PC-9 (cell line): ENCODE measurements at regions not wholly inside any gene's neighbourhood (a gene's known extent, or its start where the extent isn't known, plus 50 kb on each side); places are given as distances from the start of the nearest gene placed in this dataset.

Experiments used
- BruUV-seq: library from RNA; stranded (reverse); fragments of 400-500 nt; replicated peaks from 2 replicates; lab custom pipeline; 2021; lab: Mats Ljungman, UMichigan
- CTCF ChIA-PET: fragments of 300-600 bp; sonication (Branson Sonifier 250); formaldehyde crosslinking; loops from one replicate; lab custom pipeline; 2022; ENCODE audit warnings: antibody characterized with exemption; lab: Charles Lee
- POLR2A ChIA-PET: fragments of 300-600 bp; sonication (Branson Sonifier 250); formaldehyde crosslinking; loops from one replicate; lab custom pipeline; 2022; ENCODE audit warnings: antibody characterized with exemption; ENCODE audit not compliant: unreplicated experiment; lab: Charles Lee
- DNase-seq, 2 experiments: peaks; one replicate each; pipeline versions ENCODE4 v3.0.0 to v3.0.0-alpha.2; 2015 to 2022; ENCODE audit warnings: mixed read lengths in 1 of 2
- H2AFZ ChIP-seq: fragments of 200-600 bp; sonication (generic); 2 replicates; pipeline ENCODE4 v1.8.1; 2017; ENCODE audit warnings: antibody characterized with exemption
- H3F3A ChIP-seq: fragments of 200-600 bp; sonication (generic); 2 replicates; pipeline ENCODE4 v1.8.1; 2017; ENCODE audit warnings: antibody characterized with exemption, mild to moderate bottlenecking, low read depth; ENCODE audit not compliant: insufficient read depth
- H3K27ac ChIP-seq: fragments of 200-600 bp; sonication (generic); 2 replicates; pipeline ENCODE4 v1.6.1; 2016; ENCODE audit warnings: mixed run types
- H3K27me3 ChIP-seq: fragments of 200-600 bp; sonication (generic); 2 replicates; pipeline ENCODE4 v1.6.1; 2016; ENCODE audit warnings: low read depth, mixed run types; ENCODE audit not compliant: insufficient read depth
- H3K36me3 ChIP-seq: fragments of 200-600 bp; sonication (generic); 2 replicates; pipeline ENCODE4 v1.6.1; 2016; ENCODE audit warnings: low read depth, mixed run types
- H3K4me1 ChIP-seq: fragments of 200-600 bp; sonication (generic); replicated peaks from 2 replicates; pipeline ENCODE4 v1.6.1; 2016; ENCODE audit warnings: mixed run types; ENCODE audit not compliant: insufficient read depth
- H3K4me2 ChIP-seq: fragments of 200-600 bp; sonication (generic); 2 replicates; pipeline ENCODE4 v1.6.1; 2017; ENCODE audit warnings: mixed run types
- H3K4me3 ChIP-seq: fragments of 200-600 bp; sonication (generic); 2 replicates; pipeline ENCODE4 v1.6.1; 2016; ENCODE audit warnings: mixed run types
- H3K79me2 ChIP-seq: fragments of 200-600 bp; sonication (generic); 2 replicates; pipeline ENCODE4 v1.6.1; 2017; ENCODE audit warnings: low read depth, mixed run types
- H3K9me2 ChIP-seq: fragments of 200-600 bp; sonication (generic); 2 replicates; pipeline ENCODE4 v1.8.1; 2017; ENCODE audit warnings: mild to moderate bottlenecking; ENCODE audit not compliant: insufficient read depth
- H3K9me3 ChIP-seq: fragments of 200-600 bp; sonication (generic); 2 replicates; pipeline ENCODE4 v1.8.1; 2016; ENCODE audit warnings: low read depth; ENCODE audit not compliant: insufficient read depth
- H4K20me1 ChIP-seq: fragments of 200-600 bp; sonication (generic); 2 replicates; pipeline ENCODE4 v1.8.1; 2017; ENCODE audit not compliant: insufficient read depth
- CTCF ChIP-seq: fragments of 200-600 bp; sonication (generic); conservative IDR thresholded peaks from 2 replicates; pipeline ENCODE4 v1.6.1; 2017; ENCODE audit warnings: mixed run types, antibody characterized with exemption, mild to moderate bottlenecking, moderate library complexity
- EZH2 ChIP-seq: fragments of 200-600 bp; sonication (generic); IDR thresholded peaks from 2 replicates; pipeline ENCODE4 v1.8.0; 2017; ENCODE audit warnings: antibody characterized with exemption, low read depth
- intact Hi-C: fragments of 100-400 bp; cut with micrococcal nuclease; formaldehyde crosslinking; loops from one replicate; pipeline ENCODE4 v1.10.0; 2022; ENCODE audit not compliant: unreplicated experiment

- Histone ChIP-seq H3K79me2 (no peaks in the 10 kb centered on the region), H3K4me3 (no peak overlapping the region), H3K9me3 (no peaks in the 10 kb centered on the region), H3K27ac (no peak overlapping the region), H3K27me3 (peaks cover 87% of the 10 kb centered on the region), H3F3A (no peaks in the 10 kb centered on the region), H3K4me2 (no peak overlapping the region), H3K9me2 (no peaks in the 10 kb centered on the region), H2AFZ (no peak overlapping the region), H4K20me1 (no peaks in the 10 kb centered on the region), H3K36me3 (no peaks in the 10 kb centered on the region), H3K4me1 (no peaks in the 10 kb centered on the region)
- CTCF ChIA-PET = no interaction called here
- POLR2A ChIA-PET = interaction anchor here (0.5 to 0.6 kb wide), 2 partner anchors 15 to 393 kb away, joined by 3 to 4 read pairs; no protein-coding TSS in a partner anchor
- no peak for DNase-seq
- TF ChIP-seq EZH2 = no peak
- no peak for TF ChIP-seq CTCF
- no TSS peak for BruUV-seq
- intact Hi-C loops = no loop called here
Measured at GRCh38 chr16:13835935-13836730, 83.8 kb upstream of the ERCC4 start.

GRCh38 chr16:13838401-13839190, 81.4 kb upstream of the ERCC4 start:
- H3K4me1 ChIP-seq = no peaks in the 10 kb centered on the region
- no peak overlapping the region for H3K27ac ChIP-seq
- ChIA-PET POLR2A (no interaction called here), CTCF (interaction anchor here (0.6 kb wide), 2 partner anchors 84 to 1857 kb away, joined by 3 to 6 read pairs; no protein-coding TSS in a partner anchor)
- peaks cover 90% of the 10 kb centered on the region for H3K27me3 ChIP-seq
- no TSS peak for BruUV-seq
- no peak overlapping the region for H2AFZ ChIP-seq
- H3K9me3 ChIP-seq = no peaks in the 10 kb centered on the region
- TF ChIP-seq EZH2 = no peak
- TF ChIP-seq CTCF = no peak
- H3K36me3 ChIP-seq = no peaks in the 10 kb centered on the region
- intact Hi-C loops = no loop called here
- no peaks in the 10 kb centered on the region for H4K20me1 ChIP-seq
- H3K4me3 ChIP-seq = no peak overlapping the region
- no peaks in the 10 kb centered on the region for H3F3A ChIP-seq
- no peak overlapping the region for H3K4me2 ChIP-seq
- H3K9me2 ChIP-seq = no peaks in the 10 kb centered on the region
- H3K79me2 ChIP-seq = no peaks in the 10 kb centered on the region
- no peak for DNase-seq

DNA sequence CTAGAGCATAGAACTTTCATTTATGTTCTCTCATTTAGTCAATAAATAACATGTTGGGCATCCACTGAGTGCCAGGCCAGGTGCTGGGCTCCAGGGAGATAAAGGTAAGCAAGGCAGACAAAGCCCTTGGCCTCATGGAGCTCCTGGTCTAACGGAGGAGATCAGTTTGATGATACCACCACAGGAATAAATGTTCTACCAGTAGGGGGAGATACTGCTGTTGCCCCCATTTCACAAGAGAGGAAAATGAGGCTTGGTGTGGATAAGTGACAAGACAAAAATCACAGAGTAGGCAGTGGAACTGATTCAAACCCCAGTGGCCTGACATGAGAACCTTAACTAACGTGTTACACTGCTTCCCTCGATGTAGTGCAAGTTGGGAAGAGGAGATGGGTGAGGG, 80.4 kb upstream of the ERCC4 start:
- H3F3A ChIP-seq = no peaks in the 10 kb centered on the region
- no peaks in the 10 kb centered on the region for H3K4me1 ChIP-seq
- DNase-seq = no peak
- no peaks in the 10 kb centered on the region for H4K20me1 ChIP-seq
- H3K36me3 ChIP-seq = no peaks in the 10 kb centered on the region
- TF ChIP-seq CTCF (no peak; the same call in 1 of the 2 replicates), EZH2 (no peak)
- CTCF ChIA-PET = interaction anchor here (0.6 kb wide), 2 partner anchors 8 to 1856 kb away, joined by 6 to 7 read pairs; no protein-coding TSS in a partner anchor
- H3K9me2 ChIP-seq = no peaks in the 10 kb centered on the region
- intact Hi-C loops = no loop called here
- no peak overlapping the region for H3K27ac ChIP-seq
- no peaks in the 10 kb centered on the region for H3K9me3 ChIP-seq
- no peak overlapping the region for H3K4me3 ChIP-seq
- peaks cover 88% of the 10 kb centered on the region for H3K27me3 ChIP-seq
- no peak overlapping the region for H2AFZ ChIP-seq
- BruUV-seq = no TSS peak
- no peaks in the 10 kb centered on the region for H3K79me2 ChIP-seq
- POLR2A ChIA-PET = no interaction called here
- H3K4me2 ChIP-seq = no peak overlapping the region
